Pancreas (tissue), 10 donors: ENCODE measurements at regions not wholly inside any gene's neighbourhood (a gene's known extent, or its start where the extent isn't known, plus 50 kb on each side); places are given as distances from the start of the nearest gene placed in this dataset.

Experiments
- ATAC-seq, 4 donors: fragments of 200-7000 bp; cut with Tn5 transposase; one replicate each; pipeline versions ENCODE4 v1.8.0 to v1.9.1; 2020; ENCODE audit warnings: mild to moderate bottlenecking in 4 of 4, moderate library complexity in 4 of 4
- DNase-seq, 6 donors: peaks; one replicate each; pipeline ENCODE4 v3.0.0-alpha.2; 2020
- FAIRE-seq: peaks from 2 replicates; lab custom pipeline; 2012; peaks lifted over from hg19 to GRCh38; lab: Jason Lieb, UNC
- H3K27ac ChIP-seq, 4 donors: fragments of 200-600 bp; sonication (generic); 1 replicate in 3 of 4; 2 replicates in 1 of 4; pipeline versions ENCODE4 v1.5.0 to v1.8.0; 2020
- H3K27me3 ChIP-seq, 4 donors: fragments of 200-600 bp; one replicate each; pipeline ENCODE4 v1.8.0; 2021
- H3K36me3 ChIP-seq, 3 donors: fragments of 200-600 bp; sonication (generic) in 1 of 3; one replicate each; pipeline versions ENCODE4 v1.5.0 to v1.8.0; 2020 to 2021
- H3K4me1 ChIP-seq, 3 donors: fragments of 200-600 bp; one replicate each; pipeline ENCODE4 v1.8.0; 2021
- H3K4me3 ChIP-seq, 4 donors: fragments of 200-600 bp; sonication (generic) in 2 of 4; one replicate each; pipeline versions ENCODE4 v1.5.0 to v1.8.0; 2020 to 2021
- H3K9me3 ChIP-seq, 4 donors: fragments of 200-600 bp; one replicate each; pipeline ENCODE4 v1.8.0; 2021
- CTCF ChIP-seq, 4 donors: fragments of 200-600 bp; sonication (generic) in 3 of 4; IDR thresholded peaks; one replicate each; pipeline versions ENCODE4 v1.5.0 to v1.8.0; 2021; ENCODE audit warnings: antibody characterized with exemption in 4 of 4
- WGBS, 2 donors: extraction: QIAGEN DNeasy Blood & Tissue Kit; methylation state at CpG; one replicate each; pipeline ENCODE4 v1.1.7; 2013; 5-methylcytosine and 5-hydroxymethylcytosine counted together
- intact Hi-C, 3 donors: fragments of 100-400 bp; cut with DNase I; formaldehyde crosslinking; loops; one replicate each; pipeline versions ENCODE4 v1.11.1 to v1.14.2; 2022
- donor health status: healthy with polysubstance abuse.
- donor health status: DM: no; HTN: no; CAD: no; lungs with moderate emphysema.
- donor health status: DM: no; HTN: no; CAD: no.
- donor health status: control.
- donor health status: control.
- donor health status: Bipolar disorder and iron deficiency.
- donor health status: DM: yes; HTN: yes; CAD: no.
- donor health status: DM: no; HTN: no; CAD: no.
- donor health status: DM: no; HTN: no; CAD: no.
- donor health status: DM: yes; HTN: yes; CAD: no.

- FAIRE-seq = no peak
- TF ChIP-seq CTCF (IDR thresholded peaks at IDR 0.05) = no peak
- 69 to 76% methylated on average over 2 of the region's 2 CpGs for WGBS, 2 donors
- DNase-seq = no peak
- no peak overlapping the region for H3K27ac ChIP-seq
- intact Hi-C loops = no loop called here
- H3K4me1 ChIP-seq = no peaks in the 10 kb centered on the region
- H3K9me3 ChIP-seq = no peaks in the 10 kb centered on the region
- no peak for ATAC-seq
- H3K27me3 ChIP-seq = no peaks in the 10 kb centered on the region
- H3K4me3 ChIP-seq = no peak overlapping the region
- H3K36me3 ChIP-seq = no peaks in the 10 kb centered on the region
Observed at GRCh38 chr3:95044101-95044500, 981.2 kb downstream of the NSUN3 start.

GRCh38 chr3:95048564-95048963, 985.7 kb downstream of the NSUN3 start:
- H3K36me3 ChIP-seq = no peaks in the 10 kb centered on the region
- ATAC-seq (no peak), DNase-seq (no peak), FAIRE-seq (no peak)
- intact Hi-C loops = no loop called here
- no peak overlapping the region for H3K27ac ChIP-seq
- H3K4me1 ChIP-seq = no peaks in the 10 kb centered on the region
- H3K4me3 ChIP-seq = no peak overlapping the region
- TF ChIP-seq CTCF (IDR thresholded peaks at IDR 0.05) = no peak
- H3K27me3 ChIP-seq = no peaks in the 10 kb centered on the region
- no peaks in the 10 kb centered on the region for H3K9me3 ChIP-seq

- DNase-seq = no peak
- Histone ChIP-seq H3K4me1 (no peaks in the 10 kb centered on the region), H3K27ac (no peak overlapping the region), H3K36me3 (no peaks in the 10 kb centered on the region), H3K4me3 (no peak overlapping the region), H3K27me3 (no peaks in the 10 kb centered on the region), H3K9me3 (no peaks in the 10 kb centered on the region)
- intact Hi-C loops = no loop called here
- no peak for ATAC-seq
- FAIRE-seq = no peak
- 34 to 50% methylated on average over 1 of the region's 1 CpG for WGBS, 2 donors
- no peak for TF ChIP-seq CTCF (IDR thresholded peaks at IDR 0.05)
Observed at GRCh38 chr3:95049841-95050240, 987.0 kb downstream of the NSUN3 start.

GRCh38 chr3:95055288-95055687, 992.4 kb downstream of the NSUN3 start:
- H3K9me3 ChIP-seq = no peaks in the 10 kb centered on the region
- H3K4me3 ChIP-seq = no peak overlapping the region
- H3K4me1 ChIP-seq = no peaks in the 10 kb centered on the region
- H3K27ac ChIP-seq = no peak overlapping the region
- no peak for DNase-seq
- H3K36me3 ChIP-seq = no peaks in the 10 kb centered on the region
- intact Hi-C loops = no loop called here
- TF ChIP-seq CTCF (IDR thresholded peaks at IDR 0.05) = no peak
- no peaks in the 10 kb centered on the region for H3K27me3 ChIP-seq
- ATAC-seq = no peak
- FAIRE-seq = no peak
- WGBS, 2 donors = 83 to 87% methylated on average over 2 of the region's 2 CpGs

GRCh38 chr3:95082191-95082590, 1019.3 kb downstream of the NSUN3 start:
- no peaks in the 10 kb centered on the region for H3K9me3 ChIP-seq
- no peak overlapping the region for H3K4me3 ChIP-seq
- H3K27me3 ChIP-seq = peaks cover 0 to 3% (median 0%) of the 10 kb centered on the region in 4 donors
- no peaks in the 10 kb centered on the region for H3K4me1 ChIP-seq
- no peak overlapping the region for H3K27ac ChIP-seq
- FAIRE-seq (no peak), ATAC-seq (no peak), DNase-seq (no peak)
- H3K36me3 ChIP-seq = no peaks in the 10 kb centered on the region
- WGBS, 2 donors = 64 to 74% methylated on average over 3 of the region's 3 CpGs
- no peak for TF ChIP-seq CTCF (IDR thresholded peaks at IDR 0.05)
- intact Hi-C loops = no loop called here
